Fibroblast of mammary gland (primary cell): ENCODE measurements at regions not wholly inside any gene's neighbourhood (a gene's known extent, or its start where the extent isn't known, plus 50 kb on each side); places are given as distances from the start of the nearest gene placed in this dataset.

Source experiments
- DNase-seq: peaks from one replicate; pipeline ENCODE4 v3.0.0-alpha.2; 2010; ENCODE audit warnings: low read depth
- H3K4me3 ChIP-seq: 2 replicates; pipeline ENCODE4 v1.5.1; 2011; ENCODE audit warnings: low read depth, mild to moderate bottlenecking, low read length, moderate library complexity; ENCODE audit not compliant: control insufficient read depth
- CTCF ChIP-seq: conservative IDR thresholded peaks from 2 replicates; pipeline ENCODE4 v1.5.1; 2011; ENCODE audit warnings: low read depth, low read length, inconsistent platforms; ENCODE audit not compliant: control insufficient read depth, insufficient read depth

- TF ChIP-seq CTCF = no peak
- H3K4me3 ChIP-seq = no peak overlapping the region
- DNase-seq = no peak
These were observed 148.4 kb downstream of the MDFIC start for GRCh38 chr7:115070311-115070710.
